Stimulated activated CD4-positive, alpha-beta T cell treated with anti-CD3 and anti-CD28 coated beads, TNF-alpha, amount 100 ng/mL, for 1 hour (primary cell): ENCODE measurements at regions not wholly inside any gene's neighbourhood (a gene's known extent, or its start where the extent isn't known, plus 50 kb on each side); places are given as distances from the start of the nearest gene placed in this dataset.

ENCODE experiments used
- DNase-seq, 3 donors: peaks; one replicate each; pipeline ENCODE4 v3.0.0-alpha.2; 2020; ENCODE audit warnings: low read depth in 3 of 3, low spot score in 1 of 3

- DNase-seq, result no peak
Observed at GRCh38 chr2:56703001-56703400, 519.2 kb downstream of the CCDC85A start.

GRCh38 chr2:56705713-56706112, 521.9 kb downstream of the CCDC85A start:
- DNase-seq, result no peak

GRCh38 chr2:56707218-56707617, 523.4 kb downstream of the CCDC85A start:
- no peak for DNase-seq

GRCh38 chr2:56707650-56708049, 523.9 kb downstream of the CCDC85A start:
- DNase-seq, result no peak

- no peak for DNase-seq
Observed at GRCh38 chr2:56709181-56709580, 525.4 kb downstream of the CCDC85A start.

GRCh38 chr2:56713161-56713676, 529.4 kb downstream of the CCDC85A start:
- DNase-seq, result no peak

- no peak for DNase-seq
Observed at GRCh38 chr2:56713978-56714377, 530.2 kb downstream of the CCDC85A start.

- DNase-seq, result no peak
Observed at GRCh38 chr2:56714400-56714799, 530.6 kb downstream of the CCDC85A start.

- DNase-seq, result no peak
Observed at GRCh38 chr2:56715683-56716082, 531.9 kb downstream of the CCDC85A start.

- DNase-seq, result no peak
Observed at GRCh38 chr2:56718413-56718812, 534.6 kb downstream of the CCDC85A start.

GRCh38 chr2:56729212-56729611, 545.4 kb downstream of the CCDC85A start:
- no peak for DNase-seq

- no peak for DNase-seq
Observed at GRCh38 chr2:56732946-56733345, 549.2 kb downstream of the CCDC85A start.

GRCh38 chr2:56739413-56739812, 555.6 kb downstream of the CCDC85A start:
- DNase-seq, result no peak

GRCh38 chr2:56741601-56742102, 557.9 kb downstream of the CCDC85A start:
- no peak for DNase-seq

- DNase-seq, result no peak
Observed at GRCh38 chr2:56743807-56744206, 560.0 kb downstream of the CCDC85A start.

- no peak for DNase-seq
Observed at GRCh38 chr2:56749152-56749752, 565.5 kb downstream of the CCDC85A start.

GRCh38 chr2:56753182-56753581, 569.4 kb downstream of the CCDC85A start:
- no peak for DNase-seq

- DNase-seq, result no peak
Observed at GRCh38 chr2:56754066-56754615, 570.4 kb downstream of the CCDC85A start.

- no peak for DNase-seq
Observed at GRCh38 chr2:56754627-56755026, 570.8 kb downstream of the CCDC85A start.

- no peak for DNase-seq
Observed at GRCh38 chr2:56757884-56758545, 574.2 kb downstream of the CCDC85A start.

- DNase-seq, result no peak
Observed at GRCh38 chr2:56763683-56764082, 579.9 kb downstream of the CCDC85A start.

GRCh38 chr2:56768973-56769372, 585.2 kb downstream of the CCDC85A start:
- DNase-seq, result no peak
